WTC11 (cell line): ENCODE measurements at regions not wholly inside any gene's neighbourhood (a gene's known extent, or its start where the extent isn't known, plus 50 kb on each side); places are given as distances from the start of the nearest gene placed in this dataset.
"Not testable (repeated sequence)": the region's sequence is repeated elsewhere in the genome, so short reads cannot be mapped to it uniquely, and the experiment has no call there.

Experiments
- ATAC-seq: fragments of 200-7000 bp; cut with Tn5 transposase; 2 replicates; pipeline ENCODE4 v1.10.0; 2021; ENCODE audit warnings: mild to moderate bottlenecking, moderate library complexity
- CTCF ChIA-PET: fragments of 300-600 bp; sonication (Branson Sonifier 250); formaldehyde crosslinking; loops from one replicate; lab custom pipeline; 2021; ENCODE audit warnings: antibody characterized with exemption; lab: Charles Lee
- POLR2A ChIA-PET: fragments of 350-600 bp; sonication (Branson Sonifier 250); formaldehyde crosslinking; loops from one replicate; lab custom pipeline; 2021; ENCODE audit warnings: antibody characterized with exemption; lab: Charles Lee
- DNase-seq: peaks from one replicate; pipeline ENCODE4 v3.0.0; 2021; ENCODE audit warnings: low spot score
- H3K27ac Mint-ChIP-seq: 2 replicates; pipeline ENCODE4 v1.8.0; 2021; ENCODE audit warnings: mixed read lengths
- H3K27me3 Mint-ChIP-seq: 2 replicates; pipeline ENCODE4 v1.8.0; 2021; ENCODE audit warnings: low read depth, mild to moderate bottlenecking, moderate library complexity, mixed read lengths
- H3K36me3 Mint-ChIP-seq: 2 replicates; pipeline ENCODE4 v1.8.0; 2021; ENCODE audit warnings: mixed read lengths
- H3K4me1 Mint-ChIP-seq: 2 replicates; pipeline ENCODE4 v1.8.0; 2022; ENCODE audit warnings: mixed read lengths
- H3K4me3 Mint-ChIP-seq: 2 replicates; pipeline ENCODE4 v1.8.0; 2021; ENCODE audit warnings: mild to moderate bottlenecking, moderate library complexity, mixed read lengths
- H3K9me3 Mint-ChIP-seq: 2 replicates; pipeline ENCODE4 v1.8.0; 2021; ENCODE audit warnings: mixed read lengths
- GABPB1 ChIP-seq: sonication (generic); formaldehyde crosslinking; IDR thresholded peaks from 2 replicates; pipeline ENCODE4 v1.8.1; 2023; ENCODE audit warnings: mild to moderate bottlenecking, missing genetic modification reagents
- GTF2I ChIP-seq: fragments of 250-450 bp; sonication (Bioruptor Pico); conservative IDR thresholded peaks from 2 replicates; pipeline ENCODE4 v1.4.0; 2021; ENCODE audit warnings: mild to moderate bottlenecking
- IRF1 ChIP-seq: sonication (generic); formaldehyde crosslinking; IDR thresholded peaks from 2 replicates; pipeline ENCODE4 v1.8.0; 2023; ENCODE audit warnings: missing genetic modification reagents
- MXD4 ChIP-seq: fragments of 250-450 bp; sonication (Bioruptor Pico); IDR thresholded peaks from 2 replicates; pipeline ENCODE4 v1.8.0; 2021; ENCODE audit warnings: mild to moderate bottlenecking, moderate library complexity, borderline replicate concordance
- NFATC4 ChIP-seq: fragments of 250-450 bp; sonication (Bioruptor Pico); IDR thresholded peaks from 2 replicates; pipeline ENCODE4 v1.9.0; 2021; ENCODE audit warnings: mild to moderate bottlenecking
- NR3C1 ChIP-seq: sonication (generic); formaldehyde crosslinking; conservative IDR thresholded peaks from 2 replicates; pipeline ENCODE4 v1.8.1; 2023; ENCODE audit warnings: low read depth, mild to moderate bottlenecking, missing genetic modification reagents
- PRDM15 ChIP-seq: sonication (generic); formaldehyde crosslinking; IDR thresholded peaks from 2 replicates; pipeline ENCODE4 v1.8.0; 2022; ENCODE audit warnings: missing genetic modification reagents
- SMAD4 ChIP-seq: sonication (generic); formaldehyde crosslinking; IDR thresholded peaks from 2 replicates; pipeline ENCODE4 v1.8.0; 2022; ENCODE audit warnings: mild to moderate bottlenecking, missing genetic modification reagents
- ZBTB21 ChIP-seq: sonication (generic); formaldehyde crosslinking; IDR thresholded peaks from 2 replicates; pipeline ENCODE4 v1.8.1; 2023; ENCODE audit warnings: mild to moderate bottlenecking, missing genetic modification reagents, borderline replicate concordance
- ZMAT4 ChIP-seq: fragments of 250-450 bp; sonication (Bioruptor Pico); IDR thresholded peaks from 2 replicates; pipeline ENCODE4 v1.9.0; 2021; ENCODE audit warnings: mild to moderate bottlenecking
- ZNF219 ChIP-seq: sonication (generic); formaldehyde crosslinking; IDR thresholded peaks from 2 replicates; pipeline ENCODE4 v1.8.0; 2023; ENCODE audit warnings: missing genetic modification reagents, mild to moderate bottlenecking, borderline replicate concordance
- ZNF532 ChIP-seq: fragments of 250-450 bp; sonication (Bioruptor Pico); IDR thresholded peaks from 2 replicates; pipeline ENCODE4 v1.9.0; 2021; ENCODE audit warnings: mild to moderate bottlenecking, borderline replicate concordance
- ZNF671 ChIP-seq: fragments of 250-450 bp; sonication (Bioruptor Pico); IDR thresholded peaks from 2 replicates; pipeline ENCODE4 v1.8.0; 2021; ENCODE audit warnings: mild to moderate bottlenecking
- ZSCAN18 ChIP-seq: fragments of 250-450 bp; sonication (Bioruptor Pico); IDR thresholded peaks from 2 replicates; pipeline ENCODE4 v2.1.2; 2022; ENCODE audit warnings: mild to moderate bottlenecking, moderate library complexity

GRCh38 chr4:117162976-117163375 is 77.6 kb upstream of the TRAM1L1 start:
- H3K36me3 Mint-ChIP-seq = no peaks in the 10 kb centered on the region
- TF ChIP-seq ZMAT4 (CRISPR knock-in tag) = no peak
- no peak for TF ChIP-seq GABPB1
- no peak for TF ChIP-seq ZSCAN18 (CRISPR knock-in tag)
- no peak for TF ChIP-seq ZNF219 (CRISPR knock-in tag)
- TF ChIP-seq NFATC4 = no peak
- H3K4me1 Mint-ChIP-seq = no peaks in the 10 kb centered on the region
- no peak for DNase-seq
- ChIA-PET CTCF (no interaction called here), POLR2A (no interaction called here)
- no peaks in the 10 kb centered on the region for H3K27me3 Mint-ChIP-seq
- no peaks in the 10 kb centered on the region for H3K9me3 Mint-ChIP-seq
- H3K4me3 Mint-ChIP-seq = no peak overlapping the region
- H3K27ac Mint-ChIP-seq = no peak overlapping the region
- ATAC-seq = no peak

GRCh38 chr4:117164338-117164737 is 79.0 kb upstream of the TRAM1L1 start:
- ATAC-seq = peak; percentile 60
- no peak for DNase-seq
- POLR2A ChIA-PET = no interaction called here

GRCh38 chr4:117175369-117175768 is 90.0 kb upstream of the TRAM1L1 start:
- H3K27ac Mint-ChIP-seq, CTCF ChIA-PET, DNase-seq, H3K4me3 Mint-ChIP-seq, H3K9me3 Mint-ChIP-seq, H3K36me3 Mint-ChIP-seq, H3K27me3 Mint-ChIP-seq, ATAC-seq, POLR2A ChIA-PET, H3K4me1 Mint-ChIP-seq: not testable (repeated sequence)

More at GRCh38 chr4:117164338-117164737, 79.0 kb upstream of the TRAM1L1 start:
- Mint-ChIP-seq H3K27me3 (no peaks in the 10 kb centered on the region), H3K4me3 (no peak overlapping the region), H3K36me3 (no peaks in the 10 kb centered on the region), H3K9me3 (no peaks in the 10 kb centered on the region), H3K4me1 (no peaks in the 10 kb centered on the region), H3K27ac (no peak overlapping the region)
- CTCF ChIA-PET = no interaction called here
- no peak for TF ChIP-seq ZNF671 (CRISPR knock-in tag)
- TF ChIP-seq NR3C1 = no peak
- TF ChIP-seq SMAD4 (CRISPR knock-in tag) = no peak
- TF ChIP-seq ZMAT4 (CRISPR knock-in tag) = no peak
- TF ChIP-seq ZBTB21 (CRISPR knock-in tag) = no peak
- TF ChIP-seq ZSCAN18 (CRISPR knock-in tag) = no peak
- TF ChIP-seq IRF1 (CRISPR knock-in tag) = no peak
- TF ChIP-seq GTF2I (CRISPR knock-in tag) = no peak
- TF ChIP-seq MXD4 (CRISPR knock-in tag) = no peak

- no peaks in the 10 kb centered on the region for H3K36me3 Mint-ChIP-seq
- no peak for TF ChIP-seq ZNF532 (CRISPR knock-in tag)
- no peak for TF ChIP-seq PRDM15 (CRISPR knock-in tag)
- DNase-seq (no peak), ATAC-seq (no peak)
- peaks cover 8% of the 10 kb centered on the region for H3K4me1 Mint-ChIP-seq
- CTCF ChIA-PET = no interaction called here
- H3K27ac Mint-ChIP-seq = no peak overlapping the region
- POLR2A ChIA-PET = no interaction called here
- no peak overlapping the region for H3K4me3 Mint-ChIP-seq
- no peaks in the 10 kb centered on the region for H3K27me3 Mint-ChIP-seq
- H3K9me3 Mint-ChIP-seq = peaks cover 6% of the 10 kb centered on the region
These were observed 117.9 kb upstream of the TRAM1L1 start for GRCh38 chr4:117203231-117203630.
